HG02870 (cell line): ENCODE measurements at regions not wholly inside any gene's neighbourhood (a gene's known extent, or its start where the extent isn't known, plus 50 kb on each side); places are given as distances from the start of the nearest gene placed in this dataset.
"Not testable (repeated sequence)": the region's sequence is repeated elsewhere in the genome, so short reads cannot be mapped to it uniquely, and the experiment has no call there.

ENCODE experiments used
- ATAC-seq: cut with Tn5 transposase; IDR thresholded peaks from one replicate; pipeline ENCODE4 v1.9.1; 2021; ENCODE audit warnings: mild to moderate bottlenecking, moderate library complexity; ENCODE audit not compliant: unreplicated experiment

DNA sequence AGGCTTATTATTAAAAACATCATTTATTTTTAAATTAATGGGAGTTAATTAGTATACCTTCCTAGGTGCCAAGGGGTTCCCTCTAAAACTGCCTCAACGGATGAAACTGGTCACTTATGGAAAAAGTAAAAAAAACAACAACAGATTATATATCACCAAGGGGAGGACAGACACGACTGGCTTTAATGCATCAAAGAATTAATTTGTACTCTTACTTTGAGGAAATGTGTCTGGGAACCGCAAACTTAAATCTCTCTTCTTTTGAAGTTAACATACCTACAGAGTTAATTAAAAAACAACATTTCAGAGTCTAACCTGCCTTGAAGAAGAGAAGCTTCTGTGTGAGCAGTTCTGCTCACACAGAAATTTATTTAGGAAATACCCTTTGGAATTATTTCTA is 354.6 kb downstream of the LRRC70 start:
- no peak for ATAC-seq

DNA sequence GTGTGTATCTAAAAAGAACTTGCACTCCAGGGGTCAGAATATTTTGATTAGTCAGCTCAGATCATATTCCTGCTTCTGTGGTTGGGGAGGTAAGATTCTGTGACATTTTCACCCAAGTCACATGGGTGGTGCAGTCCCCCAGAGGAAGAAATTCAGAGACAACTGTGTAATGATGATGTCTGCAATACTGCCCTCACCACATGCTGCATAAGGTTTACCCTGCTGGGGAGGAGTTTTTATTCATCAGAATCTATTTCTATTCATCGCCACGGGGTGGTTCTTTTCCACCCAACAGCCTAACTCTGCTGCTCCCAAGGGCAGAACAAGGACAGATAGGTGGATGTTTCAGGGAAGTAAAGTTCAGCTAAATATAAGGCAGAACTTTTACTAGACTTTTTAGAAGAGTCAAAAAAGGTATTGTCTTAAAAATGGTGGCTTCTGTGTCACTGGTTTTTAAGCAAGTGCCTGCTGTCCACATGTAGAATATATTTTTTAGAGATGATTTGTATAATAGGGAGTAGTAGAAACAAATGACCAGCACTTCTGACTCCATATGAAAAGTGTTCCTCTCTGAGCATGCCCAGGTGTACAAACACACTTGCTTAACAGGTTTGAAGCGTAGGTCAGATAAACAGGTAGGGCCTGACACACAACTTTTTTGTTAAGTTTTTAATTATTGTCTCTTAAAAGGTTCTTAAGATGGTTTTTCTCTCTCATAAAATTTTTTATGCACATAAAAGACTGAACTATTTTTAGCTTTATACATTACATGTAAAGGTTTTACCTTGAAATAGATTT is 352.7 kb downstream of the LRRC70 start:
- no peak for ATAC-seq

DNA sequence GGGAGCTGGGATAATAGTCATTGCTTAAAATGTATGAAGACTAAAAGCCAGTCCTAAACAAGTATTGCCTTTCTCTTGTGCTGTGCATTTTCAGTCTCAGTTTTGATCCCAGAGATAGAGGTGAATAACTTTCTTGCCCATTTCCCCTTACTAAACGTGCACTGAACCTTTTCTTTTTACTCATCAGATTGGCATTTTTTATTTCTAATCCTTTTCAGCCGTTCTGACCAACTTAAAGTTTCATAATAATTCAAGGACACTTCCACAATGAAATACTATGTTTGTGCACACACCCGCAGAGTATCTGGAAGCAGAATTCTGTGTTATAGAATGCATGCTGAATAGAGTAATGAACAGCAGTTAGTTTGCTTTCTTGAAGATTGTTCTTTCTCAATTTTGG is 343.6 kb downstream of the LRRC70 start:
- no peak for ATAC-seq

DNA sequence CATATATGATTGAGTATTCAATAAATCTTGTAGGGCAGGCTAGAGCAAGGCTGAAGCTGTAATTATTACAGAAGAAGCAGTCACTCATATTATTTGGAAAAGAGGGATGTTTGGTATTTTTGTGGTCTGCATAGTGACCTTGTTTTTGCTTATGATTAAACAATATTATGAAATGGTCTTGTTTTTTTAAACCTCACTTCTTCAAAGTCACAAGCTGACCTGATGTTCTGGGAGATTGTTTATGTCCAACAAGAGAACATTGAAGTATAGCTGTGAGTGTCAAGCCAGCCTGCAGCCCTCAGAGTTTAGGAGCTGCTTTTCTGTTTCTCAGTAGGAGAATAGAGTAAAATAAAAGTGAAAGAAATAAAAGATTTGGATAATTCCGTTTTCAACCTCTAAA is 342.2 kb downstream of the LRRC70 start:
- no peak for ATAC-seq

DNA sequence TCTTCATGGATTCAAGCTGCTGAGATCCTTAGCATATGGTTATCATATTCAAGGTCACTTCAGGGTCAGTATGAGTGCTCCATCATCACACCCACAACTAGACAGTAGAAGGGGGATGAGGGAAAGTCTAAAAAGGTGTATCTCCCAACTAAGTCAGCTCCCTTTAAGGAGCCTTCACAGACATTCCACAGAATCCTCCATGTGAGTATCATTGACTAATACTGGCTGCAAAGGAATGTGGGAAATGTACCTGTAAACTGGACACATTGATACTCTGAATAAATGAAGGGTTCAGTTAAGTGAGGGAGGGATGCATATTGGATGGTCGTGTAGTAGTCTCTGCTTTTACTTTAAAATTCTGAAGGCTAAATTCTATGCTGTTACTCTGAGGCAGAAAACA is 330.7 kb downstream of the LRRC70 start:
- no peak for ATAC-seq

DNA sequence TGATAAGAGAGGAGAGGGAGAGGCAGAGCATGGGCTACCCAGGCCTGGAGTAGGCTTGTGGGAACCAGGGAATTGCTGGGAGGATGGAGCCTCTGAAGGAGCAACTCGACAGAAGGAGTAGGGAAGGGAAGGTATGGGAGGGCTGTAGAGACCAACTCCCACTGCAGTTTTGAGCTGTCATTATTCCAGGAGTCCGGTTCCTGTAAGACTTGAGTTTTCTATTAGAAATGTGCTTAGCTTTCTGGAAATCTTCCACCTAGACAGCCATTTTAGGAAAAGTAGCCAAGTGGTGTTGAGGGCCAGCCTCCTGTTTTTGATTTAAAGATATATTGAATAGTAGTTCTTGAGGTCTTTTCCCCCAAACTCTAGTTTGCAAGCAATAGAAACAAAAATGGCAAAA is 323.5 kb downstream of the LRRC70 start:
- no peak for ATAC-seq

DNA sequence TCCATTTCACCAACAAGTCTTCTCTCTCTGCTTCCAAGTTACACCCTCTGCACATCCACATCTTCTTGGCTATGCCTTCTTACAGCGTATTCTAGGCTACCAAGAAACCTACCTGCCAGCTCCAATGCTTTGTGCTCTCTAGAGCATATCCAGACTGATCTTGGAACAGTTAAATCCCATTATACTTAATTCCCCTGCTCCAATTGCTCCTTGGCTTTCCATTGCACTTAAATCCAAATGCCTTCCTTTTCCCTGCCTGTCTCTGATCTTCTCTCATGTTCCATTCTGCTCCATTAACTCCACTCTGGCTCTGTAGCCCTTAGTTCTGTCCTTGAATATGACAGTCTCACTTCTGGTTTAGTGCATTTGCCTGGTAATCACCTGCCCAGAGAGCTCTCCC is 322.4 kb downstream of the LRRC70 start:
- ATAC-seq = no peak

DNA sequence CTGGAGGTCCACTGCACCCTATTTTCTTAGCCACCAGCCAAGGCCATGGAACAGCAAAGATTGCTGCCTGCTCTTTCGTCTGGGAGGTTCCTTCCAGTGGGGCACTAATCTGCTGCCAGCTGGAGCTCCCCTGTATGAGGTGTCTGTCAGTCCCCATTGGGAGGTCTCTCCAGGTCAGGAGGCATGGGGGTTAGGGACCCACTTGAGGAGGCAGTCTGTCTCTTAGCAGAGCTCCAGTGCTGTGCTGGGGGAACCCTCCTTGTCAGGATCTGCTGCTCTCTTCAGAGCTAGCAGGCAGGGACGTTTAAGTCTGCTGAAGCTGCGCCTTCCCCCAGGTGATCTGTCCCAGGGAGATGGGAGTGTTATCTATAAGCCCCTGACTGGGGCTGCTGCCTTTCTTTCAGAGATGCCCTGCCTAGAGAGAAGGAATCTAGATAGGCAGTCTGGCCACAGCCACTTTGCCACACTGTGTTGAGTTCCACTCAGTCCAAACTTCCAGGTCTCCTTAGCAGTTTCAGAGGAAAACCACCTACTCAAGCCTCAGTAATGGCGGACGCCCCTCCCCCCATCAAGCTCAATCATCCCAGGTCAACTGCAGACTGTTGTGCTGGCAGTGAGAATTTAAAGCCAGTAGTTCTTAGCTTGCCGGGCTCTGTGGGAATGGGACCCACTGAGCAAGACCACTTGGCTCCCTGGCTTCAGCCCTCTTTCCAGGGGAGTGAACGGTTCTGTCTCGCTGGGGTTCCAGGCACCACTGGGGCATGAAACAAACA is 317.7 kb downstream of the LRRC70 start:
- no peak for ATAC-seq

DNA sequence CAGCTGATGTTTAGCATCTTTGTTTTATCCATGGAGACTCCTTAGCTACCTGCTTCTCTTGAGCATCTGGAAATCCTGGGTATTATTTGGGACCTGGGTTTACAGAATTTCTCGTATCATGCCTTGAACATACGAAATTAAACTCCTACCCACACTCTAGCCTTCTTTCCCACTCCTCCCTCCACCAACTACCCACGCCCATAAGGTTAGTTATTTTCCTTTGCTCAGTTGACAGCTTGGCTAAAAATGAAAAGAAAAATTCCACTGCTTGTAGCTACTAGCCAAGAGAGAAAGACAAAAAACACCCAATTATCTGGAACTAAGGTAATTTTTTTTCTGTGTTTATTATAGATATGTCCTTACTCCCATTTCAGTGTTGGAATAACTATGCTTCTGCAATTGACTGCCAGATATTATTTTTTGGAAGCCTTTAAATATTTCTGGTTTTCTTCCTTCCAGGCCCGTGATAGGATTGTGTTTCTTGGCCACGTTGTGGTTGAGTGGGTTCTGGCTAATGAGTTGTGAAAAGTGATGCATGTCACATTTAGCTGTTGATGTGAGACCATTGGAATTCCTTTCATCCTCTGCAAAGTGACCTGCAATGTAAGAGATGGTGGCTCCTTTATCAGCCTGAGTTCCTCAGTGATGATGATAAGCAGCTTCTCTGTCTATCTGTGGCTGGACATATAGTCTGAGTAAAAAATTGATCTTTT is 308.1 kb downstream of the LRRC70 start:
- ATAC-seq = no peak

DNA sequence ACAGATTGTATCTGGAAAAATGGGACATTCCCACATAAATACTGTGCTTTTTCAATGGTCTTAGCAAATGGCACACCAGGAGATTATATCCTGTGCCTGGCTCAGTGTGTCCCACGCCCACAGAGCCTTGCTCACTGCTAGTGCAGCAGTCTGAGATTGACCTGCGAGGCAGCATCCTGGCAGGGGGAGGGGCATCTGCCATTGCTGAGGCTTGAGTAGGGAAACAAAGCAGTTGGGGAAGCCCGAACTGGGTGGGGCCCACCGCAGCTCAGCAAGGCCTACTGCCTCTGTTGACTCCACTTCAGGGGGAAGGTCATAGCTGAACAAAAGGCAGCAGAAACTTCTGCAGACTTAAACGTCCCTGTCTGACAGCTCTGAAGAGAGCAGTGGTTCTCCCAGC is 258.7 kb downstream of the LRRC70 start:
- not testable (repeated sequence) for ATAC-seq

DNA sequence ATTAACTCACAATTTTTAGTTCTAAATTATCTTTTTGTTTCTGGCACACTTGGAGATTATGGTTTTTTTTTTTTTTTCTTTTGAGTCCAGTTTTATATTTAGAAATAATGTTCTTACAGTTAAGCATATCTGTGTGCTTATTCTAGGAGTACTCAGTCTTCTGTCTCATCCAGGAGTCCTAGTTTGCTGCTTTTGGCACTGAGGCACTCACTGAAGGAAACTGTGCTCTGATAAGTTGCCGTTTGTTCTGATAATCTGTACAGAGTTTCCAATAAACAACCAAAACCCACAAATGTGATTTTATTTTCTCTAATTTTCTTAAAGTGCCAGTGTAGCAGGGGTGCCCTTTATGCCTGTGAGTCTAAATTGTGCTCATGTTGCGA is 251.0 kb downstream of the LRRC70 start:
- no peak for ATAC-seq

DNA sequence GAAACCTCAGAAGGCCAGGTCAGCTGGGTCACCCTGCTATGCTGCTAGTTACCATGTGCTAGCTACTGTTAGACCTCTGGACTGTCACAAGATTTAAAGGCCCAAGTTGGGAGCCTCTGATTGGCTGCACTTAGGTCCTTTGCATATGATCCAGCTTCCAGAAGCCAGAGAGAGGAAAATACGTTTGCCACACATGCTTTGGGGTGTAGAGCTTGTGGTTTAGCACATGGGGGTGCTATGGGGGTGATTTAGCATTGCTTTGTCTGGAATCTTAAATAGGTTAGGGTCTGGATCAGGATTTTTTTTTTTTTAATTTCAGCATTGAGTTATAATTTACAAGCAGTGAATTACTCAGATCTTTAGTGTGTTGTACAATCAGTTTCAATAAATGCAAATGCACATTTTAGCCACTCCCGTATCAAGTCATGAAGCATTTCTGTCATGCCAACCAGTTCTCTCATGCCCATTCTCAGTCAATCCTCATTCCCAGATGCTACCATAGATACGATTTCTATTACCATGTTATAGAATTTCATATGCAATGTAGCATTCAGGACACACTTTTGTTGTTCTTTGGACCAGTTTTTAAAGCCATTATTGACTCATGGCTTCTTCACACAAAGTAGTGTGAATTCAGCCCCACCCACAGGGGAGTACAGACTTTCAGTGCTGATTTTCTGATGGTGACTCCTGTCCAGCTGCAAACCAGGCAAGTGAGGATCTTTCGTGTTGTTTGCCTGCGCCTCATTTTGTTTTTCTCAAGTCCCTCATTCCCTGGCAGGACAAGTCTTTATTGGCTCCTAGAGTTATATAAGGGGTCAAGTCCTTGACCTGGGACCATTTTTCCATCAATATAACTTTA is 250.4 kb downstream of the LRRC70 start:
- ATAC-seq = no peak

DNA sequence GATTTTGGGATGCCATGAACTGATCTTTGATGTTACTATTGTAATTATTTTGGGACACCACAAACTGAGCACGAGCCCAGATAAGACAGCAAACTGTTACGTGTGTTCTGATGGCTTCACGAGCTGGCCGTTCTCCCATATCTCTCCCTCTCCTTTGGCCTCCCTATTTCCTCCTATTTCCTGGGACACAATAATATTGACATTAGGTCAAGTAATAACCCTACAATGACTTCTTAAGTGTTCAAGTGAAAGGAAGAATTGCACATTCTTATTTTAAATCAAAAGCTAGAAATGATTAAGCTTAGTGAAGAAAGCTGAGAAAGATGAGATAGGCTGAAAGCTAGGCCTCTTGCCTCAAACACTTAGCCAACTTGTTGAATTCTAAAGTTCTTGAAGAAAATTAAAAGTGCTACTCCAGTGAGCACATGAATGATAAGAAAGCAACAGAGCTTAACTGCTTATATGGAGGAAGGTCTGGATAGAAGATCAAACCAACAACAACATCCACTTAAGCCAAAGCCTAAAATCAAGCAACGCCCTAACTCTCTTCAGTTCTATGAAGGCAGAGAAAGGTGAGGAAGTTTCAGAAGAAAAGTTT is 247.1 kb downstream of the LRRC70 start:
- ATAC-seq = no peak

DNA sequence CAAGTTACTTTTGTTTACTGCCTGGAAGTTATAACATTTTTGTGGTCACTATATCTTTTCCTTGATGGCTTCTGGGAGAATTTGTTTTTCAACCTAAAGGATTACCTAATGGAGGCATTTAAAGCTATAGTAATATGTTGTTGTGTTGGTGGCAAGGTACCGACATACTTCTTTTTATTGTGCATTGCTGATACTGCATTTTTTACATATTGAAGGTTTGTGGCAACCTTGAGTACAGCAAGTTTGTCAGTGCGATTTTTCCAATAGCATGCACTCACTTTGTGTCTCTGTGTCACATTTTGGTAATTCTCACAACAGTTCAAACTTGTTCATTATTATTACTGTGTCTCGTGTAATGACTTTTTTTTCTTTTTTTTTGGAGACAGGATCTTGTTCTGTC is 246.3 kb downstream of the LRRC70 start:
- ATAC-seq = no peak

DNA sequence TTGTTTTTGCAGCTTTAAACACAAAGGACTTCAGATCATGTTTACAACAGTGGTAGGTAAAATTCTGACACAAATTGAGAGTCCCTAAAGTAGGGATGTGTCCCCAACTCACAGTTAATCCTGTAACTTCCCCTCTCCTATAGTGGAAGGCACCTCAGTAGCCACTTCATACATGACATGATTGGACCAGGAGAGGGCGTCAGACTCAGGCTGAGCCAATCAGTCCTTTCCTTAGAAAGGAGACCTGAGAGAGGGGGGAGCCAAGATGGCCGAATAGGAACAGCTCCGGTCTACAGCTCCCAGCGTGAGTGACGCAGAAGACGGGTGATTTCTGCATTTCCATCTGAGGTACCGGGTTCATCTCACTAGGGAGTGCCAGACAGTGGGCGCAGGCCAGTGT is 238.4 kb downstream of the LRRC70 start:
- not testable (repeated sequence) for ATAC-seq

DNA sequence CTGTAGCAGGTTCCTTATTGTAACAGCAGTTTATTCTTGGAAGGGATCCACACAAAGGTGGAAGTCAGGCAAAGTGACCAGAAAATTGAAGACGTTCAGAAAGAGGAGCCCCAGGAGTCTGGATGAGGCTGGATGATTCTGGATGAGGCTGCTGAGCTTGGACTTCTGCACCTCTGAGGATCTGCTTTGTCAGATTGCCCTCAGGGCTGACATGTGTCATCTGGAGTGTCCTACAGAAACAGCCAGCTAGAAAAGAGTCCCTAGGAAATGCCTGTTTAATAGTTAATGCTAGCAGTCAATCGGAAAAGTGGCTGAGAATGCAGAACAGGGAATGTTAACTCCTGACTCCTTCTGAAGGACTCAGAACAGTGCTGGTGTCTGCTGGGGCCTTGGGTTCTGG is 236.4 kb downstream of the LRRC70 start:
- ATAC-seq = no peak

DNA sequence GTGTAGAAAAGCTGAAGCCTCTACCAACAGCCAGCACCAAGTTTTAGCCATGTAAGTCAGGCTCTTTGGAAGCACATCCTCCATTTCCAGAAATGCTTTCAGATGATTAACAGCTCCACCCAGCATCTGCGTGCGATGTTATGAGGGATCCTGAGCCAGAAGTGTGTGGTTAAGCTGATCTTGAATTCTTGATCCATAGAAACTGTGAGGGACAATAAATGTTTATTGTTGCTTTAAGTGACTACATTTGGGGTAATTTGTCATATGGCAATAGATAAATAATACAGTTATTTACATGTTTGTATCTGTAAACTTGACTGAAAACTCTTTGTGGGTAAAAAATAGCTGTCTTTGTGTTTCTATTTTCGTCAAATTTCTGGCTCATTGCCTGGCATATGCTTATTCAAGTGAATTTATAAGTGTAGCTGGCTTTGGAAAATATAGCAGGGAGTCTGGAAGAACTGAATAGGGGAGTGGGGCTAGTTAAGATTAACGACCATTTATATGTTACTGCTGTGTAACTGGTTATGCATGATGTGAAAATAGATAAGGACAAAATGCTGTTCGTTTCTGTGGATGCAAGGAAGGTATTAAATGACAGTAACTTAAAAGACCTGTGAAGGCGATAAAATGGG is 234.1 kb downstream of the LRRC70 start:
- no peak for ATAC-seq

DNA sequence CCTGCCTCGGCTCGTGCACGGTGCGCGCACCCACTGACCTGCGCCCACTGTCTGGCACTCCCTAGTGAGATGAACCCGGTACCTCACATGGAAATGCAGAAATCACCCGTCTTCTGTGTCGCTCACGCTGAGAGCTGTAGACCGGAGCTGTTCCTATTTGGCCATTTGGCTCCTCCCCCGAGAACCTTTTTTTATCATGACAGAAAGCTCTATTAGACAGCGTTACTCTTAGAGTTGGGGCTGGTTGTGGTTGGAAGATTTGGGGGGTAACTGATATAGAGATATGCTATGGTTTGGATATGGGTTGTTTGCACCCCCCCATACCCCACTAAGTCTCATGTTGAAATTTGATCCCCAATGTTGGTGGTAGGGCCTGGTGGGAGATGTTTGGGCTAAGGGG is 226.2 kb downstream of the LRRC70 start:
- ATAC-seq = not testable (repeated sequence)

DNA sequence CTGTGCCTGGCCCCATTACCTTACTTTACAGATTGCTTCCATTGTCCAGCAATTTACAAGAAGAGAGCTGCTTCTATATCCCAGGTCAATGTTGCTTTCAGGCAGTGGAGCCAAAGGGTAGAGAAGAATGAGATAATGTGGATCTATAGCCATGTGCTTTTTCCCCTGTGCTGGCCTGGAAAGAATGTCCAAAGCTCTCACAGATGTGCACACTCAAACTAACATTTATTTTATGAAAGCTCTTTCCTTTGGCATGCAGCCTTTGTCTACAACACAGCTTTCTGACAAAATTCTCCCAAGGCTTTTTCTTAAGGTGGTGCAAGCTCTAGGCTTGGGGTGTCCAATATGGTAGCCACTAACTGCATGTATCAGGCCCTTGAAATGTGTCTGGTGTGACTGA is 217.3 kb downstream of the LRRC70 start:
- ATAC-seq = no peak

DNA sequence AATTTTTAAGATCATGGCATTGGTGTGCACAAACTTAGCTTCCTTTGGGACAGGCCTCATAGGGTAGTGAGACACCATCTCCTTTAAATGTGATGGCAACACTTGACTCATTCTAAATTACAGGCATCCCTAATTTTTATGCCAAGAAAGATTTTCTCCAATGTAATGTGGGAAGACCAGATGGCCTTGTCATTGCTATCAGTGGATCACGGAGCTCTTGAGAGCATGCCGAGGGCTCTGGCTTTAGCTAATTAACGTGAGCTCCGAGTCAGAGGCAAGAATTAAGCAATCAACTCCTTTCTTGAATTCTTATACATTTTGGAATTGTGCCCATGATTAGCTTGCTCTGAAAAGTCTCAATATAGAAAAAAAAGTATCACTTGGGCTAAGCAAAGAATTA is 215.8 kb downstream of the LRRC70 start:
- no peak for ATAC-seq
